ENCODE measurements at regions not wholly inside any gene's neighbourhood (a gene's known extent, or its start where the extent isn't known, plus 50 kb on each side); places are given as distances from the start of the nearest gene placed in this dataset.

DNA sequence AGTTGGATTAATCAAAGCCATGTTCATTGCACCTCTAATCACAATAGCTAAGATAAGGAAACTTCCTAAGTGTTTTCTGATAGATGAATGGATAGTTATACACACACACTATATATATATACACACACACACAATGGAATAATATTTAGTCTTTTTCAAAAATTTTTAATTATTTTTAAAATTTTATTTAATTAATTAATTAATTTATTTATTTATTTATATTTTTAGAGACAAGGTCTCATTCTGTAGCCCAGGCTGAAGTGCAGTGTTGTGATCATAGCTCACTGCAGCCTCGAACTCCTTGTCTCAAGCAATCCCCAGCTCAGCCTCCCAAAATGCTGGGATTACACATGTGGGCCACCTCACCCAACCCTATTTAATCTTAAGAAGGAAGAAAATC, 481.0 kb upstream of the TNP1 start:
- Histone ChIP-seq H3K79me1 (ENCODE audit: low read length) (peaks cover 11% of the 10 kb centered on the region), H2AFZ (ENCODE audit: insufficient read depth, low read length, poor library complexity) (no peak overlapping the region), H3K14ac (ENCODE audit: low read length) (no peak overlapping the region), H2BK12ac (ENCODE audit: low read length) (no peak overlapping the region), H2BK120ac (ENCODE audit: insufficient read depth, low read length, poor library complexity) (no peak overlapping the region), H3K4ac (ENCODE audit: low read depth, low read length) (no peak overlapping the region), H3K18ac (ENCODE audit: low read length) (no peak overlapping the region), H2AK5ac (ENCODE audit: low read length) (no peak overlapping the region), H3K79me2 (ENCODE audit: control insufficient read depth, insufficient read depth, low read length, poor library complexity) (no peaks in the 10 kb centered on the region), H2BK5ac (ENCODE audit: low read depth, low read length, poor library complexity) (no peak overlapping the region), H3K4me2 (ENCODE audit: low read length) (no peak overlapping the region), H3K23ac (ENCODE audit: low read length) (no peak overlapping the region), H3K9me3 (ENCODE audit: insufficient read depth, low read depth, low read length) (no peaks in the 10 kb centered on the region), H4K12ac (ENCODE audit: low read depth, low read length) (no peak overlapping the region), H3K4me3 (ENCODE audit: low read depth, low read length) (no peak overlapping the region), H3K9ac (ENCODE audit: low read length) (no peak overlapping the region), H4K8ac (ENCODE audit: low read depth, low read length) (no peak overlapping the region), H3K27me3 (ENCODE audit: insufficient read depth, low read length) (no peaks in the 10 kb centered on the region), H3K4me1 (ENCODE audit: control insufficient read depth in 1 of 2, insufficient read depth in 2 of 2, low read length in 2 of 2) (peaks cover 0 to 4% of the 10 kb centered on the region in 2 experiments), H3K36me3 (ENCODE audit: control insufficient read depth in 1 of 2, insufficient read depth in 2 of 2, low read length in 2 of 2) (no peaks in the 10 kb centered on the region), H4K91ac (ENCODE audit: low read depth, low read length) (no peak overlapping the region), H3K27ac (ENCODE audit: low read depth, low read length) (no peak overlapping the region)
- no CpG with 5 or more reads among the region's 1 CpG for WGBS (ENCODE audit: extremely low coverage, insufficient coverage, insufficient read length)
- DNase-seq: no peak

DNA sequence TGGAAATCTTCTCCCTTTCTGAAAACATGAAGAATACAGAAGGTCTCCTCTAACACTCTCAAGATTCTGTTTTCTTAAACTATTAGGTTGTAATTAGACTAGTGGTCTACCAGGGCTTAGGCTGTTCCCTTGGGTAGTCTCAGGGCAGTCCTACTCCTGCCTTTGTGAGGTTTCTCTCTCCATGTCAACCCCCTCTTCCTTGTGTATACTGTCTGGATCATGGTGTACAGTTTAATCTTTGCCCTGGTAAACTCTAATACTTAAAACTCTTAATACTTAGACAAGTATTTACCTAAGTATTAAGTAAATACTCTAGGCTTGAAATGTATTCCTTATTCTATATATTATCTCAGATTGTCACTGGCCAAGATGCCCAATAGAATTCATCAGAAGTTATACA, 480.3 kb upstream of the TNP1 start:
- Histone ChIP-seq H4K12ac (ENCODE audit: low read depth, low read length) (no peak overlapping the region), H3K4me3 (ENCODE audit: low read depth, low read length) (no peak overlapping the region), H3K79me1 (ENCODE audit: low read length) (peaks cover 11% of the 10 kb centered on the region), H3K9me3 (ENCODE audit: insufficient read depth, low read depth, low read length) (no peaks in the 10 kb centered on the region), H2AFZ (ENCODE audit: insufficient read depth, low read length, poor library complexity) (peak overlapping the region; percentile 52), H3K27me3 (ENCODE audit: insufficient read depth, low read length) (no peaks in the 10 kb centered on the region), H3K23ac (ENCODE audit: low read length) (no peak overlapping the region), H3K36me3 (ENCODE audit: control insufficient read depth in 1 of 2, insufficient read depth in 2 of 2, low read length in 2 of 2) (no peaks in the 10 kb centered on the region), H2AK5ac (ENCODE audit: low read length) (no peak overlapping the region), H3K9ac (ENCODE audit: low read length) (no peak overlapping the region), H3K4me2 (ENCODE audit: low read length) (no peak overlapping the region), H3K27ac (ENCODE audit: low read depth, low read length) (no peak overlapping the region), H3K18ac (ENCODE audit: low read length) (no peak overlapping the region), H3K79me2 (ENCODE audit: control insufficient read depth, insufficient read depth, low read length, poor library complexity) (no peaks in the 10 kb centered on the region), H4K8ac (ENCODE audit: low read depth, low read length) (no peak overlapping the region), H2BK5ac (ENCODE audit: low read depth, low read length, poor library complexity) (peak overlapping the region; percentile 43), H2BK12ac (ENCODE audit: low read length) (peak overlapping the region; percentile 42), H3K14ac (ENCODE audit: low read length) (no peak overlapping the region), H3K4me1 (ENCODE audit: control insufficient read depth in 1 of 2, insufficient read depth in 2 of 2, low read length in 2 of 2) (peaks cover 0 to 6% of the 10 kb centered on the region in 2 experiments), H3K4ac (ENCODE audit: low read depth, low read length) (no peak overlapping the region), H2BK120ac (ENCODE audit: insufficient read depth, low read length, poor library complexity) (no peak overlapping the region), H4K91ac (ENCODE audit: low read depth, low read length) (peak overlapping the region; percentile 89)
- no peak for DNase-seq

DNA sequence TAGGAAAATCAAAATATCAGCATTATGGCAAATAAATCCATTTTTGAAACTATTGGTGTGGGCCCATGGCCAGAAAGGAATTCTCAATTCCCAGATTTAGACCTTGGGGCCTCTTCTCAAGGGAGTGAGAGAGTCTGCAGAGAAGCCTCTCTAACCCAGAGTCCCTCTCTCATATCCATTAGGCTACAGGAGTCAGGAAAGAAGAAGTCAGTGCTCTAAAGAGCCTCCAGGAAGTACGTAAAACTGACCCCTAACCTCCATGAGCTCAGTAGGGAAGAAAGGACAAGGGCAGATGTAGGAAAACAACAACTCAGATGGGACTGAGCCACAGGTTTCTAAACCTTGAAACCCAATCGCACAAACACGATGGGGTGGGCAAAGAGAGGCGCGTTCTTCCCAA, 479.9 kb upstream of the TNP1 start:
- H4K91ac ChIP-seq (ENCODE audit: low read depth, low read length): peak overlapping the region; percentile 89
- H3K27ac ChIP-seq (ENCODE audit: low read depth, low read length): no peak overlapping the region
- peak overlapping the region; percentile 18 for H2BK120ac ChIP-seq (ENCODE audit: insufficient read depth, low read length, poor library complexity)
- no peak overlapping the region for H3K4me3 ChIP-seq (ENCODE audit: low read depth, low read length)
- peak overlapping the region; percentile 39 for H2BK5ac ChIP-seq (ENCODE audit: low read depth, low read length, poor library complexity)
- no peak for DNase-seq
- H2AFZ ChIP-seq (ENCODE audit: insufficient read depth, low read length, poor library complexity): peak overlapping the region; percentile 52
- H3K23ac ChIP-seq (ENCODE audit: low read length): no peak overlapping the region
- no peaks in the 10 kb centered on the region for H3K27me3 ChIP-seq (ENCODE audit: insufficient read depth, low read length)
- H3K9ac ChIP-seq (ENCODE audit: low read length): no peak overlapping the region
- H4K8ac ChIP-seq (ENCODE audit: low read depth, low read length): peak overlapping the region; percentile 13
- H3K4me2 ChIP-seq (ENCODE audit: low read length): no peak overlapping the region
- H2AK5ac ChIP-seq (ENCODE audit: low read length): peak overlapping the region; percentile 80
- no peak overlapping the region for H4K12ac ChIP-seq (ENCODE audit: low read depth, low read length)
- H3K4ac ChIP-seq (ENCODE audit: low read depth, low read length): no peak overlapping the region
- H3K79me2 ChIP-seq (ENCODE audit: control insufficient read depth, insufficient read depth, low read length, poor library complexity): no peaks in the 10 kb centered on the region
- H3K18ac ChIP-seq (ENCODE audit: low read length): no peak overlapping the region
- peaks cover 14% of the 10 kb centered on the region for H3K79me1 ChIP-seq (ENCODE audit: low read length)
- H3K9me3 ChIP-seq (ENCODE audit: insufficient read depth, low read depth, low read length): no peaks in the 10 kb centered on the region
- no peak overlapping the region for H3K14ac ChIP-seq (ENCODE audit: low read length)
- peak overlapping the region; percentile 42 for H2BK12ac ChIP-seq (ENCODE audit: low read length)
- WGBS (ENCODE audit: extremely low coverage, insufficient coverage, insufficient read length): no CpG with 5 or more reads among the region's 5 CpGs
- H3K36me3 ChIP-seq (ENCODE audit: control insufficient read depth in 1 of 2, insufficient read depth in 2 of 2, low read length in 2 of 2): no peaks in the 10 kb centered on the region
- peaks cover 0 to 9% of the 10 kb centered on the region in 2 experiments for H3K4me1 ChIP-seq (ENCODE audit: control insufficient read depth in 1 of 2, insufficient read depth in 2 of 2, low read length in 2 of 2)

DNA sequence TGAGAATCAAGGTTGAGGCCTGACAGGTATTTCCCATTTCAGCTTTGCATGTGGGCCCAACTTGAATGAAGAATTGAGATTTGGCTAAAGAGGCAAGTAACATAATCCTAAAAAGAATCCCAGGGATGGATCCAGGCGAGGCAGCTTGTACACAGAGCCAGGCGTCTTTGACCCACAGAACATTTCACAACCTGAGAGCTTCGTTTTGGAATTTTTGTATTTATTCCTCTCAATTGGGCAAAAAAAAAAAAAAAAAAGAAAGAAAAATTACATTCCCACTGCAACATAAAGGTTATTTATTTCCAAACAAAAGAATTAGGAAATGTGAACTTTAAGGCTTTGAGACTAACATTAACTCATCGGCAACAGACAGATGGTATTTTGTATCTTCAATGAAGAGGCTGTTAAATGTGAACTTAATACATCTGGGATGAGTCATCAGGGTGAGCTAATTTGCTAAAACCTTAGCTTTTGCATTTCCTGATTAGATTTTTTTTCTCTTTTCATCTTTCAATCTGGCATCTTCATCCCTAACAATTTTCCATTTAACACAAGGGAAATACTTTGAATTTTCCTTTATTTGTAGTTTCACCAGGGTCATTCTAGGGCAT, 478.5 kb upstream of the TNP1 start:
- Histone ChIP-seq H3K4ac (ENCODE audit: low read depth, low read length) (no peak overlapping the region), H3K27ac (ENCODE audit: low read depth, low read length) (peak overlapping the region; percentile 61), H2BK12ac (ENCODE audit: low read length) (peak overlapping the region; percentile 65), H4K8ac (ENCODE audit: low read depth, low read length) (no peak overlapping the region), H3K27me3 (ENCODE audit: insufficient read depth, low read length) (no peaks in the 10 kb centered on the region), H4K91ac (ENCODE audit: low read depth, low read length) (peak overlapping the region; percentile 35), H3K4me1 (ENCODE audit: control insufficient read depth in 1 of 2, insufficient read depth in 2 of 2, low read length in 2 of 2) (peaks cover 0 to 9% of the 10 kb centered on the region in 2 experiments), H3K9ac (ENCODE audit: low read length) (no peak overlapping the region), H2AFZ (ENCODE audit: insufficient read depth, low read length, poor library complexity) (no peak overlapping the region), H4K12ac (ENCODE audit: low read depth, low read length) (no peak overlapping the region), H2AK5ac (ENCODE audit: low read length) (no peak overlapping the region), H3K79me1 (ENCODE audit: low read length) (peaks cover 14% of the 10 kb centered on the region), H3K9me3 (ENCODE audit: insufficient read depth, low read depth, low read length) (no peaks in the 10 kb centered on the region), H3K79me2 (ENCODE audit: control insufficient read depth, insufficient read depth, low read length, poor library complexity) (no peaks in the 10 kb centered on the region), H3K14ac (ENCODE audit: low read length) (no peak overlapping the region), H3K23ac (ENCODE audit: low read length) (no peak overlapping the region), H3K36me3 (ENCODE audit: control insufficient read depth in 1 of 2, insufficient read depth in 2 of 2, low read length in 2 of 2) (no peaks in the 10 kb centered on the region), H3K18ac (ENCODE audit: low read length) (no peak overlapping the region), H3K4me3 (ENCODE audit: low read depth, low read length) (no peak overlapping the region), H2BK5ac (ENCODE audit: low read depth, low read length, poor library complexity) (peak overlapping the region; percentile 46), H3K4me2 (ENCODE audit: low read length) (no peak overlapping the region), H2BK120ac (ENCODE audit: insufficient read depth, low read length, poor library complexity) (peak overlapping the region; percentile 25)
- DNase-seq: peak; percentile 41 to 89
- no CpG with 5 or more reads among the region's 4 CpGs for WGBS (ENCODE audit: extremely low coverage, insufficient coverage, insufficient read length)
